ENCODE measurements at regions not wholly inside any gene's neighbourhood (a gene's known extent, or its start where the extent isn't known, plus 50 kb on each side); places are given as distances from the start of the nearest gene placed in this dataset.

- no peak overlapping the region for H3K27ac ChIP-seq
- TF ChIP-seq CTCF (conservative IDR thresholded peaks at IDR 0.05) = no peak
- TF ChIP-seq ZFX (IDR thresholded peaks at IDR 0.05) = no peak
These were observed 422.0 kb downstream of the HINT1 start for GRCh38 chr5:130743092-130743491.

GRCh38 chr5:130740047-130740569, 424.9 kb downstream of the HINT1 start:
- H3K27ac ChIP-seq = no peak overlapping the region
- TF ChIP-seq CTCF (conservative IDR thresholded peaks at IDR 0.05) (no peak), ZFX (IDR thresholded peaks at IDR 0.05) (no peak)

- TF ChIP-seq ZFX (IDR thresholded peaks at IDR 0.05) = no peak
- no peak for TF ChIP-seq CTCF (conservative IDR thresholded peaks at IDR 0.05)
- H3K27ac ChIP-seq = no peak overlapping the region
These were observed 433.2 kb downstream of the HINT1 start for GRCh38 chr5:130731839-130732238.

GRCh38 chr5:130729541-130729940, 435.5 kb downstream of the HINT1 start:
- TF ChIP-seq CTCF (conservative IDR thresholded peaks at IDR 0.05) = no peak
- TF ChIP-seq ZFX (IDR thresholded peaks at IDR 0.05) = no peak

GRCh38 chr5:130727830-130728229, 437.2 kb downstream of the HINT1 start:
- TF ChIP-seq ZFX (IDR thresholded peaks at IDR 0.05) = no peak
- TF ChIP-seq CTCF (conservative IDR thresholded peaks at IDR 0.05) = no peak
- H3K27ac ChIP-seq = no peak overlapping the region

More at GRCh38 chr5:130729541-130729940, 435.5 kb downstream of the HINT1 start:
- H3K27ac ChIP-seq = no peak overlapping the region

- no peak for TF ChIP-seq CTCF (conservative IDR thresholded peaks at IDR 0.05)
These were observed 440.4 kb downstream of the HINT1 start for GRCh38 chr5:130724658-130725057.

GRCh38 chr5:130720355-130720754, 444.7 kb downstream of the HINT1 start:
- no peak overlapping the region for H3K27ac ChIP-seq
- TF ChIP-seq CTCF (conservative IDR thresholded peaks at IDR 0.05) (peak; percentile 76), ZFX (IDR thresholded peaks at IDR 0.05) (no peak)

More at GRCh38 chr5:130724658-130725057, 440.4 kb downstream of the HINT1 start:
- no peak overlapping the region for H3K27ac ChIP-seq
